ENCODE measurements at regions not wholly inside any gene's neighbourhood (a gene's known extent, or its start where the extent isn't known, plus 50 kb on each side); places are given as distances from the start of the nearest gene placed in this dataset.

- no peak for DNase-seq (ENCODE audit: low spot score)
- ATAC-seq (ENCODE audit: low FRiP score): peak; percentile 53
- no peak for TF ChIP-seq CTCF (IDR thresholded peaks at IDR 0.05)
Measured at GRCh38 chr18:10032331-10033015, 118.7 kb downstream of the VAPA start.

GRCh38 chr18:10033016-10033399 is 119.2 kb downstream of the VAPA start:
- DNase-seq (ENCODE audit: low spot score) (no peak), ATAC-seq (ENCODE audit: low FRiP score) (no peak)
- no peak for TF ChIP-seq CTCF (IDR thresholded peaks at IDR 0.05)

DNA sequence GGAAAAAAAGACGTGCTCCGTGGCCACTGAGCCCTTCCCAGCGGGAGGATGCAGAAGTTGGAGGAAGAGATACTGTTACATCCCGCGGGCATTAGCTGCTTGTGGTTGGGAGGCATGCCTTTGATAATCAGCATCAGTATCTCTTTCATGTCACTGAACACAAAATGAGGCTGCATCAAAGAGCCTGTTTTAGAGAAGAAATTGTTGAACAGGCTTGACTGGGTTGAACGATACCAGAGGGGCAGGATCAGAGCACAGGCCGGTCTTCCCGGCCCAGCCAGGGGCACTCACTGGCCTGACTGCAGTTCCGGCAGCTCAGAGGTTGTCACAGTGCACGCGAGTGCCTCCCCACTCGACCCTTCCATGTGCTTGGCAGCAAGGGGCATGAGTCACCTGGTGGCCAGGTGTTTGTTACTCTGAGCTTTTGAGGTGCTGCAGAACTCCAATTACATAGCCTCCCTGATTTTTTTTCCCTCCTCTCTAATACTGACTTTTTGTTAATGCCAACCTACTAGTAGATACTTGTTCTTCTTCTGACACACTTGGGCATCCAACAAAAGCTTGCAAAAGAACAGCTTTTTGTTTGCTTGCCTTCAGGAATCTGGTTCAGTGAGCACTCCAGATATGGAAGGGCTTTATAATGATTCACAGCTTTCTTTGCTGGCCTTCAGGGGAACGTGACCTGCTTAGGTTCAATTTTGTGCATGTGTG is 121.6 kb downstream of the VAPA start:
- no peak for ATAC-seq (ENCODE audit: low FRiP score)

DNA sequence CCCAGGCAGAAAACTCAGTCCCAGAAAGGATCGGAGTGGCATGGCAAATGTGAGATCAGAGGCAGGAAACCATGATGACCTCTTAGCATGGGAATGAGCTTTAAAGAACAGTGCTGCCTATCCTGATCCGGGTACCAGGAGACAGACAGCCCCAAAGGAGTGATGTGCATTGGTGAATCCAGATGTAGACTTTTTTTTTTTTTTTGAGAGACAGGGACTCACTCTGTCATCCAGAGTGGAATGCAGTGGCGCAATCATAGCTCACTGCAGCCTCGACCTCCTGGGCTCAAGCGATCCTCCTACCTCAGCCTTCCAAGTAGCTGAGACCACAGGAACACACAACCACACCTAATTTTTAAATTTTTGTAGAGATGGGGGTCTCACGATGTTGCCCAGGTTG is 122.7 kb downstream of the VAPA start:
- ATAC-seq (ENCODE audit: low FRiP score): no peak
- no peak for DNase-seq (ENCODE audit: low spot score)
- no peak for TF ChIP-seq CTCF (IDR thresholded peaks at IDR 0.05)

More for the DNA sequence above, 121.6 kb downstream of the VAPA start:
- no peak for TF ChIP-seq CTCF (IDR thresholded peaks at IDR 0.05)
- DNase-seq (ENCODE audit: low spot score): no peak

GRCh38 chr18:10037181-10037580 is 123.4 kb downstream of the VAPA start:
- ATAC-seq (ENCODE audit: low FRiP score) (no peak), DNase-seq (ENCODE audit: low spot score) (no peak)

GRCh38 chr18:10038268-10038667 is 124.5 kb downstream of the VAPA start:
- no peak for ATAC-seq (ENCODE audit: low FRiP score)
- no peak for DNase-seq (ENCODE audit: low spot score)
- no peak for TF ChIP-seq CTCF (IDR thresholded peaks at IDR 0.05)

More at GRCh38 chr18:10037181-10037580, 123.4 kb downstream of the VAPA start:
- TF ChIP-seq CTCF (IDR thresholded peaks at IDR 0.05): no peak
